IMR-90 (cell line): ENCODE measurements at regions not wholly inside any gene's neighbourhood (a gene's known extent, or its start where the extent isn't known, plus 50 kb on each side); places are given as distances from the start of the nearest gene placed in this dataset.

Experiments
- ATAC-seq: fragments of 200-7000 bp; cut with Tn5 transposase; 2 replicates; pipeline ENCODE4 v1.9.1; 2020; ENCODE audit warnings: low read depth, mild to moderate bottlenecking, moderate library complexity
- BruUV-seq: library from RNA; stranded (reverse); fragments of 400-500 nt; replicated peaks from 2 replicates; lab custom pipeline; 2021; lab: Mats Ljungman, UMichigan
- CTCF ChIA-PET: fragments of 300-600 bp; formaldehyde crosslinking; extraction: SDS; loops from one replicate; lab custom pipeline; 2021; ENCODE audit warnings: antibody characterized with exemption; lab: Yijun Ruan, JAX
- POLR2A ChIA-PET: fragments of 300-600 bp; sonication (Branson Sonifier 250); formaldehyde crosslinking; loops from one replicate; lab custom pipeline; 2022; ENCODE audit warnings: antibody characterized with exemption; ENCODE audit not compliant: unreplicated experiment; lab: Charles Lee
- DNase-seq: peaks from one replicate; pipeline ENCODE4 v3.0.0; 2013
- H2AFZ ChIP-seq: replicated peaks from 2 replicates; pipeline ENCODE3; 2013; ENCODE audit warnings: low read length, mild to moderate bottlenecking; ENCODE audit not compliant: poor library complexity
- H2AK5ac ChIP-seq: 2 replicates; pipeline ENCODE4 v1.6.1; 2013; ENCODE audit warnings: low read depth, low read length, inconsistent platforms
- H2AK9ac ChIP-seq: replicated peaks from 2 replicates; pipeline ENCODE3; 2013; ENCODE audit warnings: mild to moderate bottlenecking, low read depth, low read length, moderate library complexity; ENCODE audit not compliant: poor library complexity
- H2BK120ac ChIP-seq: 2 replicates; pipeline ENCODE4 v1.6.1; 2013; ENCODE audit warnings: low read depth, low read length, inconsistent platforms
- H2BK15ac ChIP-seq: 3 replicates; pipeline ENCODE4 v1.6.1; 2013; ENCODE audit warnings: low read depth, low read length, inconsistent platforms
- H2BK20ac ChIP-seq: 2 replicates; pipeline ENCODE4 v1.6.1; 2013; ENCODE audit warnings: low read depth, mild to moderate bottlenecking, inconsistent platforms, low read length, moderate library complexity
- H2BK5ac ChIP-seq: 2 replicates; pipeline ENCODE4 v1.6.1; 2013; ENCODE audit warnings: mild to moderate bottlenecking, low read depth, low read length, inconsistent platforms; ENCODE audit not compliant: poor library complexity, severe bottlenecking
- H3K14ac ChIP-seq: replicated peaks from 2 replicates; pipeline ENCODE4 v1.6.1; 2013; ENCODE audit warnings: low read depth, low read length, inconsistent platforms
- H3K18ac ChIP-seq: 2 replicates; pipeline ENCODE4 v1.6.1; 2013; ENCODE audit warnings: low read depth, low read length, control low read depth
- H3K23ac ChIP-seq: 2 replicates; pipeline ENCODE4 v1.6.1; 2013; ENCODE audit warnings: low read depth, low read length, inconsistent platforms
- H3K27ac ChIP-seq: 2 replicates; pipeline ENCODE4 v1.5.1; 2013; ENCODE audit warnings: mild to moderate bottlenecking, control low read depth, low read length; ENCODE audit not compliant: insufficient read depth
- H3K27me3 ChIP-seq: 2 replicates; pipeline ENCODE4 v1.6.1; 2013; ENCODE audit warnings: low read length; ENCODE audit not compliant: control insufficient read depth, insufficient read depth
- H3K36me3 ChIP-seq: 2 replicates; pipeline ENCODE4 v1.6.1; 2013; ENCODE audit warnings: low read length, mixed read lengths; ENCODE audit not compliant: control insufficient read depth, insufficient read depth
- H3K4ac ChIP-seq: 2 replicates; pipeline ENCODE4 v1.6.1; 2013; ENCODE audit warnings: low read depth, low read length, inconsistent platforms
- H3K4me1 ChIP-seq: 2 replicates; pipeline ENCODE4 v1.6.1; 2013; ENCODE audit warnings: low read length, mixed read lengths; ENCODE audit not compliant: control insufficient read depth, insufficient read depth
- H3K4me2 ChIP-seq: 2 replicates; pipeline ENCODE4 v1.6.1; 2013; ENCODE audit warnings: low read depth, mild to moderate bottlenecking, control low read depth, low read length, moderate library complexity
- H3K4me3 ChIP-seq: 2 replicates; pipeline ENCODE4 v1.5.1; 2013; ENCODE audit warnings: low read depth, mild to moderate bottlenecking, control low read depth, low read length, moderate library complexity; ENCODE audit not compliant: insufficient read depth
- H3K56ac ChIP-seq: 2 replicates; pipeline ENCODE4 v1.6.1; 2013; ENCODE audit warnings: low read length, inconsistent platforms; ENCODE audit not compliant: insufficient read depth; ENCODE audit errors: extremely low read depth
- H3K79me1 ChIP-seq, 2 experiments: 2 replicates each; pipeline ENCODE4 v1.6.1; 2013; ENCODE audit warnings: low read length in 2 of 2, inconsistent platforms in 1 of 2, low read depth in 1 of 2
- H3K9ac ChIP-seq: 2 replicates; pipeline ENCODE4 v1.6.1; 2013; ENCODE audit warnings: low read depth, low read length, control low read depth
- H3K9me1 ChIP-seq: 2 replicates; pipeline ENCODE4 v1.6.1; 2013; ENCODE audit warnings: low read length, inconsistent platforms; ENCODE audit not compliant: insufficient read depth
- H3K9me3 ChIP-seq: 2 replicates; pipeline ENCODE4 v1.6.1; 2013; ENCODE audit warnings: low read length; ENCODE audit not compliant: control insufficient read depth, insufficient read depth
- H4K20me1 ChIP-seq: 2 replicates; pipeline ENCODE4 v1.6.1; 2013; ENCODE audit warnings: low read length, inconsistent platforms; ENCODE audit not compliant: insufficient read depth
- H4K5ac ChIP-seq: 2 replicates; pipeline ENCODE4 v1.6.1; 2013; ENCODE audit warnings: mild to moderate bottlenecking, low read depth, low read length, control low read depth
- H4K8ac ChIP-seq, 2 experiments: 2 replicates each; pipeline ENCODE4 v1.6.1; 2013; ENCODE audit warnings: low read depth in 2 of 2, low read length in 2 of 2, control low read depth in 1 of 2, inconsistent platforms in 1 of 2
- H4K91ac ChIP-seq: 2 replicates; pipeline ENCODE4 v1.6.1; 2013; ENCODE audit warnings: low read depth, low read length, inconsistent platforms; ENCODE audit not compliant: insufficient read depth
- CEBPB ChIP-seq: IDR thresholded peaks from 2 replicates; pipeline ENCODE4 v1.6.1; 2012; ENCODE audit warnings: low read depth, low read length, improper control_type of control experiment
- FOS ChIP-seq: fragments of 150-350 bp; IDR thresholded peaks from 2 replicates; pipeline ENCODE4 v1.6.1; 2016; ENCODE audit warnings: low read depth, low read length
- POLR2A ChIP-seq: IDR thresholded peaks from 2 replicates; pipeline ENCODE4 v1.6.1; 2012; ENCODE audit warnings: mild to moderate bottlenecking, low read depth, low read length
- WGBS, 2 experiments: methylation state at CpG; one replicate each; pipeline versions ENCODE4 v1.1.5 to v1.1.7; 2013; ENCODE audit warnings: missing lambda C conversion rate in 2 of 2; ENCODE audit not compliant: insufficient read length in 1 of 2; ENCODE audit errors: extremely low coverage in 2 of 2; 5-methylcytosine and 5-hydroxymethylcytosine counted together
- dilution Hi-C: fragments of 300-500 bp; cut with HindIII; formaldehyde crosslinking; loops from one replicate; pipeline ENCODE4 v1.14.3; 2018; ENCODE audit warnings: low sequenced_read_pairs; ENCODE audit not compliant: unreplicated experiment
- in situ Hi-C: fragments of 300-500 bp; cut with MboI; formaldehyde crosslinking; loops from 3 replicates; pipeline ENCODE4 v1.14.3; 2019; ENCODE audit warnings: low sequenced_read_pairs, inconsistent platforms, mixed read lengths
- intact Hi-C: fragments of 100-400 bp; cut with micrococcal nuclease; formaldehyde crosslinking; loops from 2 replicates; pipeline ENCODE4 v1.10.0; 2022

GRCh38 chr13:87107651-87108050 lies 563.5 kb upstream of the SLITRK5 start:
- no peak overlapping the region for H3K9ac ChIP-seq
- ATAC-seq (no peak), DNase-seq (peak; percentile 26)
- H4K20me1 ChIP-seq: no peaks in the 10 kb centered on the region
- H3K4me1 ChIP-seq: peaks cover 1% of the 10 kb centered on the region; the same call in 1 of the 2 replicates
- H3K9me1 ChIP-seq: no peaks in the 10 kb centered on the region
- H2BK5ac ChIP-seq: peak overlapping the region; percentile 20
- H3K9me3 ChIP-seq: no peaks in the 10 kb centered on the region; the same call in 1 of the 2 replicates
- no peaks in the 10 kb centered on the region for H3K27me3 ChIP-seq
- H3K56ac ChIP-seq: no peak overlapping the region
- no peak overlapping the region for H4K8ac ChIP-seq
- no peaks in the 10 kb centered on the region for H3K36me3 ChIP-seq
- H3K18ac ChIP-seq: peak overlapping the region; percentile 75; the same call in 1 of the 2 replicates
- H2BK15ac ChIP-seq: no peak overlapping the region
- no peak for TF ChIP-seq CEBPB
- TF ChIP-seq FOS: no peak
- no peak for TF ChIP-seq POLR2A
- H3K14ac ChIP-seq: no peak overlapping the region
- H3K23ac ChIP-seq: no peak overlapping the region
- no peak overlapping the region for H2AFZ ChIP-seq
- H3K4me3 ChIP-seq: no peak overlapping the region
- H4K91ac ChIP-seq: no peak overlapping the region
- H2AK5ac ChIP-seq: no peak overlapping the region
- no peak overlapping the region for H2BK20ac ChIP-seq
- no peak overlapping the region for H3K4ac ChIP-seq
- ChIA-PET POLR2A (no interaction called here), CTCF (no interaction called here)
- H2BK120ac ChIP-seq: no peak overlapping the region
- WGBS, 2 experiments: no CpG with 5 or more reads among the region's 2 CpGs
- dilution Hi-C loops (no loop called here), intact Hi-C loops (no loop called here), in situ Hi-C loops (no loop called here)
- no peak overlapping the region for H3K27ac ChIP-seq
- no TSS peak for BruUV-seq
- H3K4me2 ChIP-seq: no peak overlapping the region
- no peak overlapping the region for H2AK9ac ChIP-seq
- H3K79me1 ChIP-seq: no peaks in the 10 kb centered on the region
- H4K5ac ChIP-seq: peak overlapping the region; percentile 78; the same call in 1 of the 2 replicates
